ENCODE measurements at regions not wholly inside any gene's neighbourhood (a gene's known extent, or its start where the extent isn't known, plus 50 kb on each side); places are given as distances from the start of the nearest gene placed in this dataset.

- no peaks in the 10 kb centered on the region for H3K36me3 ChIP-seq
- intact Hi-C loops (cut with DNase I), result no loop called here
- H3K4me3 ChIP-seq, result no peak overlapping the region
- H3K27me3 ChIP-seq (replicated peaks; ENCODE audit: insufficient read depth), result no peaks in the 10 kb centered on the region
- no peaks in the 10 kb centered on the region for H3K9me3 ChIP-seq
- H3K4me1 ChIP-seq (replicated peaks), result no peaks in the 10 kb centered on the region
- H3K27ac ChIP-seq, result no peak overlapping the region
- WGBS, result 61% methylated on average over 2 of the region's 2 CpGs
- TF ChIP-seq CTCF (IDR thresholded peaks at IDR 0.05), result no peak
- TF ChIP-seq POLR2AphosphoS5 (IDR thresholded peaks at IDR 0.05), result no peak
- no peak for TF ChIP-seq POLR2A (IDR thresholded peaks at IDR 0.05)
- no peak for DNase-seq (ENCODE audit: low spot score)
Observed at GRCh38 chr18:56128153-56128791, 510.1 kb downstream of the TXNL1 start.

- intact Hi-C loops (cut with DNase I), result no loop called here
- Histone ChIP-seq H3K36me3 (no peaks in the 10 kb centered on the region), H3K27ac (no peak overlapping the region), H3K9me3 (no peaks in the 10 kb centered on the region), H3K27me3 (replicated peaks; ENCODE audit: insufficient read depth) (no peaks in the 10 kb centered on the region), H3K4me1 (replicated peaks) (no peaks in the 10 kb centered on the region), H3K4me3 (no peak overlapping the region)
- no peak for TF ChIP-seq POLR2A (IDR thresholded peaks at IDR 0.05)
- TF ChIP-seq CTCF (IDR thresholded peaks at IDR 0.05), result no peak
- no peak for TF ChIP-seq POLR2AphosphoS5 (IDR thresholded peaks at IDR 0.05)
- no peak for DNase-seq (ENCODE audit: low spot score)
- 82% methylated on average over 5 of the region's 5 CpGs for WGBS
Observed at GRCh38 chr18:56127322-56128099, 510.9 kb downstream of the TXNL1 start.

- Histone ChIP-seq H3K4me1 (replicated peaks) (no peaks in the 10 kb centered on the region), H3K36me3 (no peaks in the 10 kb centered on the region), H3K4me3 (no peak overlapping the region), H3K27ac (no peak overlapping the region), H3K9me3 (no peaks in the 10 kb centered on the region), H3K27me3 (replicated peaks; ENCODE audit: insufficient read depth) (no peaks in the 10 kb centered on the region)
- intact Hi-C loops (cut with DNase I), result no loop called here
- no peak for DNase-seq (ENCODE audit: low spot score)
- no peak for TF ChIP-seq POLR2A (IDR thresholded peaks at IDR 0.05)
- no peak for TF ChIP-seq POLR2AphosphoS5 (IDR thresholded peaks at IDR 0.05)
- no peak for TF ChIP-seq CTCF (IDR thresholded peaks at IDR 0.05)
- WGBS, result 28% methylated on average over 2 of the region's 2 CpGs
Observed at GRCh38 chr18:56124186-56124585, 514.2 kb downstream of the TXNL1 start.

GRCh38 chr18:56121669-56122068 is 516.7 kb downstream of the TXNL1 start:
- Histone ChIP-seq H3K27me3 (replicated peaks; ENCODE audit: insufficient read depth) (no peaks in the 10 kb centered on the region), H3K4me1 (replicated peaks) (no peaks in the 10 kb centered on the region), H3K9me3 (no peaks in the 10 kb centered on the region), H3K27ac (no peak overlapping the region), H3K36me3 (no peaks in the 10 kb centered on the region), H3K4me3 (no peak overlapping the region)
- TF ChIP-seq CTCF (IDR thresholded peaks at IDR 0.05), result no peak
- TF ChIP-seq POLR2A (IDR thresholded peaks at IDR 0.05), result no peak
- TF ChIP-seq POLR2AphosphoS5 (IDR thresholded peaks at IDR 0.05), result no peak
- intact Hi-C loops (cut with DNase I), result no loop called here
- DNase-seq (ENCODE audit: low spot score), result no peak
- 93% methylated on average over 1 of the region's 1 CpG for WGBS

- intact Hi-C loops (cut with DNase I), result no loop called here
- no peak for DNase-seq (ENCODE audit: low spot score)
- Histone ChIP-seq H3K27ac (no peak overlapping the region), H3K27me3 (replicated peaks; ENCODE audit: insufficient read depth) (no peaks in the 10 kb centered on the region), H3K4me1 (replicated peaks) (no peaks in the 10 kb centered on the region), H3K4me3 (no peak overlapping the region), H3K9me3 (no peaks in the 10 kb centered on the region), H3K36me3 (no peaks in the 10 kb centered on the region)
- no peak for TF ChIP-seq POLR2A (IDR thresholded peaks at IDR 0.05)
- TF ChIP-seq POLR2AphosphoS5 (IDR thresholded peaks at IDR 0.05), result no peak
- TF ChIP-seq CTCF (IDR thresholded peaks at IDR 0.05), result no peak
- 88% methylated on average over 3 of the region's 3 CpGs for WGBS
Observed at GRCh38 chr18:56120782-56121181, 517.6 kb downstream of the TXNL1 start.

Data from prostate gland (tissue), 2 donors.